NCI-H146 (cell line): ENCODE measurements at regions not wholly inside any gene's neighbourhood (a gene's known extent, or its start where the extent isn't known, plus 50 kb on each side); places are given as distances from the start of the nearest gene placed in this dataset.
"Not testable (repeated sequence)": the region's sequence is repeated elsewhere in the genome, so short reads cannot be mapped to it uniquely, and the experiment has no call there.

Experiments used
- DNase-seq: peaks from one replicate; lab custom pipeline; 2025; lab: John Stamatoyannopoulos, UW

DNA sequence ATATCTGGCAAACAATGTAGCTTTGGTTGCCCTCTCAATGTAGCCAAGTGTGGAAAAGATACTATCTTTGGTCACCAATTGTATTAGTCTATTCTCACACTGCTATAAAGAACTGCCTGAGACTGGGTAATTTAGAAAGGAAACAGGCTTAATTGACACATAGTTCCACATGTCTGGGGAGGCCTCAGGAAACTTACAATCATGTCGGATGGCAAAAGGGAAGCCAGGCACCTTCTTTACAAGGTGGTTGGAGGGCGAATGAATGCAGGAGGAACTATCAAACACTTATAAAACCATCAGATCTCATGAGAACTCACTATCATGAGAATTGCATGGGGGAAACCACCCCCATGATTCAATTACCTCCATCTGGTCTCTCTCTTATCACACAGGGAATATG is 133.1 kb upstream of the TBCA start:
- no peak for DNase-seq

DNA sequence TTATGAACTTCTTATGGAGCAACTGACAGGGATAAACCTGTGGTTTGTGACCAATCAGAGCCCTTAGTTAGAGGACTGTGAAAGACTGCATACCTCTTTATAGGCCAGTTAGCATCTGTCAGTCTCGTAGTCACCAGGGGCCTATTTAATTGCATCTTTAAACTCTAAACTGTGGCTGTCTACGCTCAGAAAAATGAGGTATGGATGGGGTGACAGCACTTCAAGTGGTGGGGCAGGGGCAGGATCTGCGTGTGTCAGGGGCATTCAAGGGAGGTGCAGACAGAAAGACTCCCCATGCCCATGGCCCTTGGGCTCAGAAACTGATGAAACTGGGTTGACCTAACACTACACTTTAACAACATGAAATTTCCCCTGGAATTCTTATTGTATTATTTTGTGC is 132.6 kb upstream of the TBCA start:
- DNase-seq: no peak

DNA sequence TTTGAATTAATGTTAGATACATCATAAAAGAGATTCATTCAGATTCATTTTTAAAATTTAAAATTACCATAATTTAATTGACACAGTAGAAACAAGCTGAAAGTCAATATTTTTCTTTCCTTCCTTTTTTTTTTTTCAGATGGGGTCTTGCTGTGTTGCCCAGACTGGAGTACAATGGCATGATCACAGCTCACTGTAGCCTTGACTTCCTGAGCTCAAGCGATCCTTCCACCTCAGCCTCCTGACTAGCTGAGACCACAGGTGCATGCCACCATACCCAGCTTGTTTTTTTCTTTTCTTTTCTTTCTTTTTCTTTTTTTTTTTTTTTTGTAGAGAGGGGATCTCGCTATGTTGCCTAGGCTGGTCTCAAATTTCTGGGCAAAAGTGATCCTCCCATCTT is 131.6 kb upstream of the TBCA start:
- no peak for DNase-seq

DNA sequence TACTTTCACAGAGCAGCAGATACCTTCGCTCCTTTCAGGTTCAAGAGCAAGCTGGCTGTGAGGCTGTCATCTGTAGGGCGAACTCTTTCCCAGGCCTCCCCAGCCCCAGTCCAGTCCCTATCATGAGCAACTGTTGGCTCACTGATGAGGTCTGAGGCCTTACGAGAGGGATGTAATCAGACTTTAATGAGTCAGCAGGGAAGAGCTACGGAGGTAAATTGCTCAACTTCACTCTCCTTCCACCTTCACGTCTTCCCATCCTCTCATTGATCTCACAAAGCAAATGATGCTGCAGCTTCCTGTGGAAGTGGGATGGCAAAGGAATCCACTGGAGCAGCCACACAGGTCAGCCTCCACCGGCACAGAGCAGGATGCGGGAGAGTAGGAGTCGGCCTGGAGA is 130.7 kb upstream of the TBCA start:
- no peak for DNase-seq

DNA sequence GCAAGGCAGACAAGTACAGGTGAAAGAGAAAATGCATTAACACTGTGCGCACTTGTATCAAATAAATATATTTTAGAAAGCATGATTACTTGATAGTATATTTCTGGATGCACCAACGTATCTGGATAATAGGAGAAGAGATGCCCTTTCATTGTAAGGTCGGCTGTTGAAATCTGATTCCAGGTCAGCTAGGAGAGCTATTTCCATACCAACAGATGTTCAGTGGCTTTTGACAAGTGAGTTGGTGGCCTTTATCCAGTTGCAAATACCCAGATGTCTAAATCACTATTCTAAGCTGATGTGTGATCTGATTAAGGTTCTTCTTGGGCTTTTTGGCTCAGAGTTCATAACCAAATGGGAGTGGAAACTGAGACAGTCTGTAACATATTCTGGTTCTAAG is 128.2 kb upstream of the TBCA start:
- no peak for DNase-seq

DNA sequence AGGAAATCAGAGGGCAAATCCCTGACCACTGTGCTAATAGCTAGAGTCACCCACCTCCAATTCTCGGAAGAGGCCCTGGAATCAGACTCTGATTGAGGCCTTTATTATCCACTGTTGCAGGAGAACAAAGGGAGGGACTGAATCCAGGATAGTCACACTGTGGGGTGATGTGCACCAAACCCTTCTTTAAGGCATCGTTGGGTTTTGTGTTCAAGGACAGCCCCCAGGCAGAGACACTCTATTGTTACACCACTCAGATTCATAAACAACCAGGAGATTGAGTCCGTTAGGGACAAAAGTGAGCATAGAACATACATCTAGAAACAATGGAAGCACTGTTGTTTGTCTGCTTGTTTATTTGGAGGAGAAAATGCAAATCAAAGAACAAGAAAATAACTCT is 124.6 kb upstream of the TBCA start:
- no peak for DNase-seq

DNA sequence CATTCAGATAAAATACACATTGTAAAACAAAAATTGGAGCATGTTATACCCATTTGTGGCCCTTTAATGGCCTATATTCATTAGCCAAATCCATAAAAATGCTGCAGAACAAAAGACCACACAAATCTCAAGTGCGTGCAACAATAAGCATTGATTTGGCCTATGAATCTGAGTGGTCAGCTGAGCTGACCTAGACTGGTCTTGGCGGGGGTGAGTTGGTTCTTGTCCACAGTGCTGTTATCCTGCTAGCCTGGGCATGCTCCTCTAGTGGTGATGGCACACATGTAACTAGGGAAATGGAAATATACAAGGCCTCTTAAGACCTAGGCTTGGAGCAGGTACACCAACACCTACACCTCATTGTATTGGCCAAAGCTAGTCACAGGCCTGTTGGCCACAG is 122.2 kb upstream of the TBCA start:
- DNase-seq: no peak

DNA sequence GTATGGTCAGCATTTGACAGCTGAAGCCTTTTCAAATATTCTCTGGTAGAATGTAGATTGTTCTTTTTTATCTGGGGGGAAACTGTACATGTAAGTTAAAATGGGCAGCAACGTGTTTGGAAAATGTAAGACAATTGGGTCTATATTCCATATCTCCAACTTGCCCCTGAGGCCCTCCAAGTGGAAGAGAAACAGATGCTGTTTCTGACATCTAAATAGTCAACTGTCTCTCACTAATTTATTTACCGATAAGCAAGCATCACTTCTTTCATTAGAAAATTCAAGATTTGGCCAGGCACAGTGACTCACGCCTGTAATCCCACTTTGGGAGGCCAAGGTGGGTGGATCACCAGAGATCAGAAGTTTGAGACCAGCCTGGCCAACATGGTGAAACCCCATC is 120.2 kb upstream of the TBCA start:
- no peak for DNase-seq

DNA sequence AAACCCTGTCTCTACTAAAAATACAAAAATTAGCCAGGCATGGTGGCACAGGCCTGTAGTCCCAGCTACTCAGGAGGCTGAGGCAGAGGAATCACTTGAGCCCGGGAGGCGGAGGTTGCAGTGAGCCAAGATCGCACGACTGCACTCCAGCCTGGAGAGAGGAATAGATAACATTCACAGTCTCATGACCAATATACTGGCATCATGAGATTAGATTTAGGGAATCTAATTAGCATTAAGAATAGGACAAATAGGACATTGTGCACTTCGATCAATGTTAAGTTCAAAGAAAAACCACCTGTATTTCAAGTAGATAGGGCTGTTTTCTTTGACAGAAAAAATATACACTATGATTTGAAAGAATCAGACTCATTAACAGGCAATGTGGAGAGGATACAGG is 118.0 kb upstream of the TBCA start:
- DNase-seq: not testable (repeated sequence)

DNA sequence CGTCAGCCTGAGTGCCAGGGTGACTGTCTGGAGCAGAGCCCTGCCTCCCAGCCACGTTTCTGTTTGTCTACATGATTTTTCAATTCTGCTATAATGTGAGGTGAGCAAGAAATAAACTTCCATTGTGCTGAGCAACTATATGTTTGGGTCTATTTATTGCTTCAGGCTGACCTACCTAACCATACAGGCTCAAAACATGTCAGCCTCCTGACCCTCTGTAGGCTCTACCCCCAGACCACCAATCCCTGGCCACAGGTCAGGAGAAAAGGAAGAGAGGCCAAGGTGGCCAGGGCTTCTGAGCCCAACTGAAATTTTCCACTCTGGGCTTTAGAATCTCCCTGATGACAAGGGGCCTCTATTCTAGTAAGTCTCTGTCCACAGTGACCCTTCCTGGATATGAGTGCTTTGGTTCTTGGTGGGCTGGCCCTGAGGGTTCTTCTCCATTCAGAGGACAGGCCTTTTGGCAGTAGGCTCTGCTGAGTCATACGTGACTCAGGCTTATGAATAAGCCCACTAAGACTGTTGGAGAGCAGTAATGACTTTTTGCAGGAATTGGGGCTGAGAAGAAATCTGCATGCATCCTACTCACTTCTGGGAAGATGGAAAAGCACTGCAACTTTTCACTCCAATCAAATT is 117.2 kb upstream of the TBCA start:
- no peak for DNase-seq

DNA sequence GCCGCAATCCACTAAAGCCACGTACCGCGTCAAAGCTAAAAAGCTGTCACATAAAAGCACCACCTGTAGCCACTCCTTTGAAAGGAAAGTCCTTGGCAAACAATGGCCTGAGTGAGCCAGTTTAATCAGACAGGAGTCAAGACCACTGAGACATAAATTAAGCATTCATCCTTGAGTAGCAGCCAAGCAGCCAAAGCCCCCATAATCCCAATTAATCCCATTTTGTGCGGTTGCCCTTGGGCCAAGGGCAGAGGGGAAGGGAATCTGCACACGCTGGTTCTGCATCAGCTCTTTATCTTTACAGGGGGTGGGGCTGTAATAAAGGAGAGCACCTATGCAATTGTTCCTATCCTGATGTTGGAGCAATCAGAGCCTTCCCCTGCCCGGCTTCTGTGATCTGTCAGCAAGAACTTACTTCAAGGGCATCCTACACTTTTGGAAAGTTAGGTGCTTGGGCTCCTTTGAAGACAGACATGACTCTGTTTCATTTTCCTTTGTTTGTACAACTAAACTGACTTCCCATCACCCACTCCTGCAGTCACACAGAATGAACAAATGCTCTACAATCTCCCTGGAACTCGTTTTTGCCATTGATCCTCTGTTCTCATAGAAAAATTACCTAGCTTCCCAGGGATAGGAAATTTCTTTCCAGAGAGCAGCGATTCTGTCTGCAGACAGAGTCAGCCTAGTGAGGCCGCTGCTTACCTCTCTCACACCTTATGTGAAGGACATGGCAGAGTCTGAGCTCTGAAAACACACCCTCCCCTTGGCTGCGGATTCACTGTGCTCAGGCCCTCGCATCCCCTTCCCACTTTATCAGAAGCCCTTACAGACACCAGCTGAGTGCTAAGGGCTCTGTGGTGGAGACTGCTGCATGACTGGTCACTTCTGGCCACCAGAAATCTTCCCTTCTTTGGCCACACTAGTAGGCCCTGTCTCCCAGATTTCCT is 116.2 kb upstream of the TBCA start:
- DNase-seq: peak; percentile 26

DNA sequence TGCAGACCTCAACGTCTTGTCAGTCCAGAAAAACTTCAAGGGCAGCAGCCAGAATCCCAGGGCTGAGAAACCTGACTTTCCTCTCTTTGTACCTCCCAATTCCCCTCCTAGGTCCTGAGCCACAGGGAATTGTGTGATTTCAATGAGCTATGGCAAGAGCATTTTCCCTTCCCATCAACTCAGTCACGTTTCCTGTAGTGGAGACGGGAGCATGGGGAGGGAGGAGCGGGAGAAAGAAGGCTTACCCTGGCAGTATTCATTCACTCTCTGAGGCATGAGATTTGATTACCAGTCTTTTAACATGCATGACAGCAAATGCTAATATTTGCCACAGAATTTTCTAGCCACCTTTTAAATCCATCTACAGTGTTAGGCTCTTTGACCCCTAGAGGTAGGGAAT is 109.4 kb upstream of the TBCA start:
- DNase-seq: no peak

DNA sequence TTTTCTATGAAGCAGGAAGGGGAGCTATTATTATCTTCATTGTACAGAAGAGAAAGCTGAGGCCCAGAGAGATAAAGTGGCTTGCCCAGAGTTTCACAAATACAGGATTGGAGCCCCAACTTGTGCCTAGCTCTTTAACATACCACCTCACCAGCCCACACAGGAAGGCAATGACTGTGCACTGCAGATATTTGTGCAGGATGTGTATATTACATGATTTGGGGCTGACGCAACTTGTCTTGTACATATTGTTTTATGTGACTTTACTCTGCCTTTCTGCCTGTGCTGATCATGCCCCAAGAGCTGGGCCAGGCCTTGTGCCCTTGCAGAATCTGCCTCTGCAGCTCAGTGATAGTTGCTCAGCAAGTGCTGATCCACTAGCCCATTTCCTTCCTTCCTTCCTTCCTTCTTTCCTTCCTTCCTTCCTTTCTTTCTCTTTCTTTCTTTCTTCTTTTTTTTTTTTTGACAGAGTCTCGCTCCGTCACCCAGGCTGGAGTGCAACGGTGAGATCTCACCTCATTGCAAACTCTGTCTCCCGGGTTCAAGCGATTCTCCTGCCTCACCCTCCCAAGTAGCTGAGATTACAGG is 106.6 kb upstream of the TBCA start:
- DNase-seq: no peak

DNA sequence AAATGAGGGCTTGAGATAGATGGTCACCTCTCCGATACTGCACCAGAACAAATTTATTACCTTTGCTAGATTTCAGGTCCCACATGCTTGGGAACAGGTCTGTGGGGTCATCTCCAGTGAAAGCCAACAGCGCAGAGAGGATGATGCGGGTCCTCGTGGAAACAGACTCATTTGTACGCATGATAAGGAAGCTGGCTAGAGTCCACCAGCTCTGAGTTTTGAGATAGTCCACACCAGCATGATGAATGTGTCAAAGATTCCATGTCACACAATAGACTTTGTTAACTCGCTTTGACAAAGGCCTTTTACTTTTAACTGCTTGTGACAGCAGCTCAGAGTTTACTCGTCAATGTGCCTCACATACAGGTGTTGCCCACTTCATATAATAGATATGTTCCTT is 105.4 kb upstream of the TBCA start:
- no peak for DNase-seq

DNA sequence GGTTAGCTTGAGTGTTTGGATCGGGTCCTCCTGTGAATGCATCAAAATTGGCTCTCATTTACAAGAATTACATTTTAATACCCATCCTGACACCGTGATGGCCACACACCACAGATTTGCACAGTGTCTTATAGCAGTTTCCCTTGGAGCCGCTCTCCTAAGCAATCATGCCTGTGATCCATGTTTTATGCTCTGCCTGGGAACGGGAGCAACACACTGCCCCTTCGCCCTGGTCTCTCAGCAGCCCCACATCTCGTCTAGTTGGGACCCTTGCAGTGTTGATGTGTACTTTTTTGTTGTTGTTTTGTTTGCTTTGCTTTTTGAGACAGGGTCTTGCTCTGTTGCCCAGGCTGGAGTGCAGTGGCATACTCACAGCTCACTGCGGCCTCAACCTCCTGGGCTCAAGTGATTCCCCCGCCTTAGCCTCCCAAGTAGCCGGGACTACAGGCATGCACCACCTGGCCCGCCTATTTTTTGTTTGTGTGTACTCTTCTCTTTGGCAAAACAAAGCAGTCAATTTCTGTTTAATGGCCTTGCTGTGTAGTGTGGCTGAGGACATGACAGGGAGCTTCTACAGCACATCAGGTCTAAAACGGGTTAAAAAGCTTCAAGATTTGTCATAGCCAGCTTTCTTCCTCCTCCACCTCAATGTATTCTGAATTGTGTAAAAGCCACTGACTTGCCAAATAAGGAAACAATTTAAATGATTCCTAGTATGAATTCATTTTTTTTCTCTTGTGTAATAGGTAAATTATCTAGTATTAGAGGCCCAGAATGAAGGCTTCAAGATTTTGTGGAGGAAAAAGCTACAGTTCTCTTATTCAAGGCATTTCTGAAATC is 101.6 kb upstream of the TBCA start:
- DNase-seq: no peak

DNA sequence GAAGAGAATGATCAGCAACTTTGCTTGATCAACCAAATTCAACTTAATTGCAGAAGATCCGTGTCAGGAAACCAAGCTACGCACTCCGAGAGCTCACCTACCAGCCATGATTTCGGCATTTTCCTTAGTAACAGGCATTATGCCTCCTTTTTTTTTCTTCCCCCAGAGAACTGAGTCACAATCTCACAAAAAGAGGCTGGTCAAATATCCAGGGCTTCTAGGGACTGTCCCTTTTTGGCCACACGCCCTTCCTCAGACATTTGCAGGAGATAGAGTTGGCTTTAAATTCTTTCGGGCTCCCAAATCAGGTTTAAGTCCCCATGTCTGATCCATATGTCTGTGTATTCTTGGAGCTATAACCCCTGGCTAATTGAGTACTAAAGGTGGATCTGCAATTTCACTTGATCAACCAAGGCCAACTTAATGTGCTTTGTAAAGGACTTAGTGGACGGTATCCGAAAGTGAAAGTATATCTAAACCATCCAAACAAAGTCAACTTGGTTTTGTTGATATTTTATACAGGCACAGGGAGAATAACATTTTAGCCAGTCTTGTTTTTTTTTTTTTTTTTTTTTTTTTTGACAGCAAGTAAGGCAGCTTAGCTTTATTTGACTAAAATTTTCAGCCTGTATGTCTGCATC is 100.8 kb upstream of the TBCA start:
- DNase-seq: no peak

DNA sequence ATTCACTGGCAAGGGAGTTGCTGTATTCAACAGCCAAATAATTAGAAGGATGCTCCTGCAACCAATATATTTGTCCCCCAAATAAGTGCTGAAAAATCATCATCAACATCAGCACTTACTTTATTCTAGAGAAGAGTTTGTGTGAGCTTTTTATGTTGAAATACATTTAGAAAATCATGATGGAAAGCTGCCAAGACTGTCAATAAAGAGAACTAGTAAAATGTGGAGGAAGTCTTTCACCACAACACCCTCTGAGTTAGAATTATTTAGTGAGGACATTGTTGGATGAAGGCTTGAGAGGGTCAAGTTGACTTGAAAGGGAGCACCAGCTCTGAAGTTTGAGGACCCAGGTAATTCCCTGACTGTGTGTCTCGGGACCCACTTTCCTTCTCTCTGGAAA is 100.2 kb upstream of the TBCA start:
- no peak for DNase-seq

DNA sequence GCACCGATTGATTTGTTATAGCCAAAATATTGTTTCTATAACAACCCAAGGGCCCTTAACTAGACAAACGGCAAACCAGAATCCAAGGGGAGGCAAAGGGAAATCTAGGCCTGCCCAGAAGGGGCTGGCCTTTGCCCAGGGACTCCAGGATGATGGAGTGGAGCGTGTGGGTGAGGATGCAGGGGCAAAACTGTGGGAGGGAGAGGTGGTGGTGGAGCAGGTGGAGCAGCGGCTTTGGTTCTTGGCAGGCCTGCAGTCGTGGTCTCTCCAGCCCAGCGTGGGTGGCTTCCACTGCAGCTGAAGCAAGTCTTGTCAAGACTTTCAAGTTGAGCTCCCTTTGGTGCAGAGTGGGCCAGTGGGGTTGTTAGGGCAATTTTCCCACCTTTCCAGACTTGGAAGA is 98.6 kb upstream of the TBCA start:
- DNase-seq: no peak

DNA sequence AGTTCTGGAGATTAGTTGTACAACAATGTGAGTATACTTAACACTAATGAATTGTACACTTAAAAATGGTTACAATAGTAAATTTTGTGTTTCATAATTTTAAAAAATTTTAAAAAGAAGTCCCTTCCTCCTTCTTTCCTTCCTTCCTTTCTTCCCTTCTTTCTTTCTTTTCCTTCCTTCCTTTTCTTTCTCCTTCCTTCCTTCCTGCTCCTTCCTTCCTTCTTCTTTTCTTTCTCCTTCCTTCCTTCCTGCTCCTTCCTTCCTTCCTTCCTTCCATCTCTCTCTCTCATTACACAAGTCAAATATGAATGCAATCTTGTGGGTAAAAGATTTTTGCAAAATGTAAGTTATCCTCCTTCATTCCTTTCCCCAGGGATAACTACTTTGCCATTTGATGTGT is 97.1 kb upstream of the TBCA start:
- DNase-seq: no peak

DNA sequence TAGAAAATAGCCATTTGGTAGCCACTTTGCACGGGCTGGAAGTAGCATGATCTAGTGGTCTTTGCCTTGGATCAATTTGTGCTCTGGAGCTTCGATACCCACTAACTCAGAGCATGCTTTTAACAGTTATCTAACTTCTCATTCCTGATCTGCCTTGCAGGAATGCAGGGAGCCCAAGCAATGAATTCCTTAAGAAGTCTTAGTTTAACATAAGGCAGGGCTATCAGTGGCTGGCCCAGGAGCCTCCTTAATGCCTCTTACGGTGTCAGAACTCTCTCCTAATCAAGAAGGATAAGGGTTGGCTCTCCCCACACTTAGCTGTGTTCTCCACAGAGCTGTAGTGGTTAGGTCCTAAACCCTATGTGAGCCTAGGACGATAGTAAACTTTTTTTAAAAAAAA is 95.8 kb upstream of the TBCA start:
- DNase-seq: no peak

DNA sequence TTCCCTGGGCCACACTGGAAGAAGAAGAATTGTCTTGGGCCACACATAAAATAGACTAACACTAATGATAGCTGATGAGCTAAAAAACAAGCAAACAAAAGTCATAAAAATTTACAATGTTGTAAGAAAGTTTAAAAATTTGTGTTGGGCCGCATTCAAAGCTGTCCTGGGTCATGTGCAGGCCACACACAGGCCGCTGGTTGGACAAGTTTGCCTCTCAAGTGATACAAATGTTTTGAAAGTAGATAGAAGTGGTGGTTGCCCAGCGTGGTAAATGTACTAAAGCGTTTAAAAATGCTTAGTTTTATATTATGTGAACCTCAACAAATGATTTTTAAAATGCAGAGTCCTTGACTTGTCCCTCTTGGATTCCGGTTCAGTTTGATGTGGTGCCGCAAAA is 94.9 kb upstream of the TBCA start:
- no peak for DNase-seq
